Activated CD4-positive, alpha-beta T cell treated with anti-CD3 and anti-CD28 coated beads, Interleukin-2, amount 50 U/mL, for 48 hours (primary cell): ENCODE measurements at regions not wholly inside any gene's neighbourhood (a gene's known extent, or its start where the extent isn't known, plus 50 kb on each side); places are given as distances from the start of the nearest gene placed in this dataset.

Source experiments
- DNase-seq, 2 experiments: peaks; one replicate each; pipeline ENCODE4 v3.0.0-alpha.2; 2020

GRCh38 chr4:62865261-62865660 is 1544.0 kb downstream of the TECRL start:
- DNase-seq = no peak

- DNase-seq = no peak
Measured at GRCh38 chr4:62849696-62850095, 1559.6 kb downstream of the TECRL start.

- no peak for DNase-seq
Measured at GRCh38 chr4:62835631-62836030, 1573.6 kb downstream of the TECRL start.

- DNase-seq = no peak
Measured at GRCh38 chr4:62822306-62822705, 1586.9 kb downstream of the TECRL start.

- DNase-seq = no peak
Measured at GRCh38 chr4:62816566-62816965, 1592.7 kb downstream of the TECRL start.

- no peak for DNase-seq
Measured at GRCh38 chr4:62814510-62815047, 1594.7 kb downstream of the TECRL start.

GRCh38 chr4:62806816-62807215 is 1602.4 kb downstream of the TECRL start:
- no peak for DNase-seq

GRCh38 chr4:62804075-62804474 is 1603.9 kb downstream of the ADGRL3 start:
- no peak for DNase-seq

GRCh38 chr4:62797221-62797620 is 1597.1 kb downstream of the ADGRL3 start:
- DNase-seq = no peak

GRCh38 chr4:62791386-62791785 is 1591.3 kb downstream of the ADGRL3 start:
- DNase-seq = no peak

- no peak for DNase-seq
Measured at GRCh38 chr4:62771983-62772557, 1571.9 kb downstream of the ADGRL3 start.

- DNase-seq = no peak
Measured at GRCh38 chr4:62740296-62740695, 1540.2 kb downstream of the ADGRL3 start.

GRCh38 chr4:62717154-62717553 is 1517.0 kb downstream of the ADGRL3 start:
- DNase-seq = no peak

GRCh38 chr4:62711575-62711974 is 1511.4 kb downstream of the ADGRL3 start:
- DNase-seq = no peak

GRCh38 chr4:62709618-62710252 is 1509.6 kb downstream of the ADGRL3 start:
- DNase-seq = no peak

GRCh38 chr4:62706423-62706822 is 1506.3 kb downstream of the ADGRL3 start:
- no peak for DNase-seq

- no peak for DNase-seq
Measured at GRCh38 chr4:62683799-62684566, 1483.9 kb downstream of the ADGRL3 start.

- no peak for DNase-seq
Measured at GRCh38 chr4:62676962-62677361, 1476.8 kb downstream of the ADGRL3 start.

- no peak for DNase-seq
Measured at GRCh38 chr4:62670514-62670913, 1470.4 kb downstream of the ADGRL3 start.

GRCh38 chr4:62661821-62662220 is 1461.7 kb downstream of the ADGRL3 start:
- DNase-seq = no peak

- no peak for DNase-seq
Measured at GRCh38 chr4:62656006-62656405, 1455.9 kb downstream of the ADGRL3 start.

GRCh38 chr4:62644372-62644771 is 1444.2 kb downstream of the ADGRL3 start:
- no peak for DNase-seq

GRCh38 chr4:62640296-62640695 is 1440.2 kb downstream of the ADGRL3 start:
- no peak for DNase-seq

GRCh38 chr4:62627671-62628070 is 1427.5 kb downstream of the ADGRL3 start:
- DNase-seq = no peak
